H9 (cell line): ENCODE measurements at regions not wholly inside any gene's neighbourhood (a gene's known extent, or its start where the extent isn't known, plus 50 kb on each side); places are given as distances from the start of the nearest gene placed in this dataset.
"Not testable (repeated sequence)": the region's sequence is repeated elsewhere in the genome, so short reads cannot be mapped to it uniquely, and the experiment has no call there.

Experiments
- DNase-seq: peaks from one replicate; pipeline ENCODE4 v3.0.0-alpha.2; 2017
- H2AFZ ChIP-seq: one replicate; pipeline ENCODE4 v1.6.1; 2013; ENCODE audit warnings: mild to moderate bottlenecking, low read length, control low read depth, moderate library complexity
- H2AK5ac ChIP-seq: 2 replicates; pipeline ENCODE4 v1.6.1; 2013; ENCODE audit warnings: low read length, control low read depth, mixed read lengths; ENCODE audit not compliant: insufficient read length
- H2BK120ac ChIP-seq: one replicate; pipeline ENCODE4 v1.6.1; 2013; ENCODE audit warnings: low read depth, mild to moderate bottlenecking, low read length, control low read depth, inconsistent platforms; ENCODE audit not compliant: poor library complexity, severe bottlenecking
- H2BK12ac ChIP-seq: 2 replicates; pipeline ENCODE4 v1.6.1; 2013; ENCODE audit warnings: low read length, control low read depth, mixed read lengths, low read depth; ENCODE audit not compliant: insufficient read length
- H2BK15ac ChIP-seq: 2 replicates; pipeline ENCODE4 v1.6.1; 2013; ENCODE audit warnings: low read depth, low read length, control low read depth
- H2BK20ac ChIP-seq: one replicate; pipeline ENCODE4 v1.6.1; 2013; ENCODE audit warnings: low read depth, mild to moderate bottlenecking, low read length, control low read depth, inconsistent platforms; ENCODE audit not compliant: poor library complexity, severe bottlenecking
- H2BK5ac ChIP-seq: 2 replicates; pipeline ENCODE4 v1.6.1; 2013; ENCODE audit warnings: low read length, control low read depth, mixed read lengths; ENCODE audit not compliant: insufficient read length
- H3K14ac ChIP-seq: 2 replicates; pipeline ENCODE4 v1.6.1; 2013; ENCODE audit warnings: low read length, control low read depth; ENCODE audit not compliant: insufficient read depth
- H3K18ac ChIP-seq: 2 replicates; pipeline ENCODE4 v1.6.1; 2013; ENCODE audit warnings: low read depth, mild to moderate bottlenecking, mixed read lengths, low read length, control low read depth; ENCODE audit not compliant: insufficient read length
- H3K23ac ChIP-seq: 2 replicates; pipeline ENCODE4 v1.6.1; 2013; ENCODE audit warnings: low read length, control low read depth, mixed read lengths, low read depth; ENCODE audit not compliant: insufficient read length
- H3K23me2 ChIP-seq: 2 replicates; pipeline ENCODE4 v1.6.1; 2013; ENCODE audit warnings: low read depth, mild to moderate bottlenecking, mixed read lengths, low read length, control low read depth; ENCODE audit not compliant: insufficient read length, poor library complexity, severe bottlenecking
- H3K27ac ChIP-seq: 2 replicates; pipeline ENCODE4 v1.5.1; 2013; ENCODE audit warnings: low read length, control low read depth, mixed read lengths, low read depth; ENCODE audit not compliant: insufficient read length
- H3K27me3 ChIP-seq: 2 replicates; pipeline ENCODE4 v1.6.1; 2013; ENCODE audit warnings: low read length, control low read depth, inconsistent platforms; ENCODE audit not compliant: insufficient read depth
- H3K4ac ChIP-seq: 2 replicates; pipeline ENCODE4 v1.6.1; 2013; ENCODE audit warnings: low read depth, mild to moderate bottlenecking, control low read depth, inconsistent platforms, low read length, moderate library complexity
- H3K4me1 ChIP-seq: 2 replicates; pipeline ENCODE4 v1.6.1; 2013; ENCODE audit warnings: low read length, control low read depth, inconsistent platforms; ENCODE audit not compliant: insufficient read depth
- H3K4me2 ChIP-seq: 2 replicates; pipeline ENCODE4 v1.6.1; 2013; ENCODE audit warnings: low read length, control low read depth, mixed read lengths; ENCODE audit not compliant: insufficient read length, insufficient read depth
- H3K56ac ChIP-seq: 2 replicates; pipeline ENCODE4 v1.6.1; 2013; ENCODE audit warnings: low read depth, mild to moderate bottlenecking, mixed read lengths, low read length, control low read depth; ENCODE audit not compliant: insufficient read length
- H3K79me1 ChIP-seq: 2 replicates; pipeline ENCODE4 v1.6.1; 2013; ENCODE audit warnings: low read depth, mild to moderate bottlenecking, moderate library complexity, low read length, control low read depth, inconsistent platforms; ENCODE audit not compliant: insufficient read depth, poor library complexity, severe bottlenecking
- H3K79me2 ChIP-seq: 2 replicates; pipeline ENCODE4 v1.6.1; 2013; ENCODE audit warnings: low read length, control low read depth, inconsistent platforms; ENCODE audit not compliant: insufficient read depth
- H3K9ac ChIP-seq: 2 replicates; pipeline ENCODE4 v1.6.1; 2013; ENCODE audit warnings: low read length, control low read depth, mixed read lengths; ENCODE audit not compliant: insufficient read length; ENCODE audit errors: extremely low read depth
- H3K9me3 ChIP-seq: one replicate; pipeline ENCODE4 v1.6.1; 2013; ENCODE audit warnings: low read depth, low read length, inconsistent platforms; ENCODE audit not compliant: control insufficient read depth
- H3T11ph ChIP-seq: one replicate; pipeline ENCODE4 v1.6.1; 2013; ENCODE audit warnings: mild to moderate bottlenecking, low read length, control low read depth, inconsistent platforms
- H4K20me1 ChIP-seq: one replicate; pipeline ENCODE4 v1.6.1; 2013; ENCODE audit not compliant: control insufficient read depth, insufficient read length, insufficient read depth
- H4K5ac ChIP-seq: 2 replicates; pipeline ENCODE4 v1.6.1; 2013; ENCODE audit warnings: low read depth, mild to moderate bottlenecking, mixed read lengths, low read length, control low read depth; ENCODE audit not compliant: insufficient read length
- H4K8ac ChIP-seq: replicated peaks from 2 replicates; pipeline ENCODE4 v1.6.1; 2013; ENCODE audit warnings: low read length, control low read depth, mixed read lengths, low read depth; ENCODE audit not compliant: insufficient read length
- H4K91ac ChIP-seq: 2 replicates; pipeline ENCODE4 v1.6.1; 2013; ENCODE audit warnings: low read depth, mild to moderate bottlenecking, moderate library complexity, mixed read lengths, low read length, control low read depth; ENCODE audit not compliant: insufficient read length
- H3K27ac Mint-ChIP-seq, 3 experiments: 2 replicates in 2 of 3; 3 replicates in 1 of 3; pipeline ENCODE4 v1.8.0; 2020 to 2021; ENCODE audit warnings: mixed read lengths in 3 of 3, mild to moderate bottlenecking in 1 of 3, moderate library complexity in 1 of 3
- H3K27me3 Mint-ChIP-seq: 2 replicates; pipeline ENCODE4 v1.8.0; 2021; ENCODE audit warnings: low read depth, mild to moderate bottlenecking, moderate library complexity, mixed read lengths
- H3K36me3 Mint-ChIP-seq, 3 experiments: 2 replicates in 2 of 3; 3 replicates in 1 of 3; pipeline ENCODE4 v1.8.0; 2020 to 2021; ENCODE audit warnings: low read depth in 3 of 3, mixed read lengths in 3 of 3; ENCODE audit not compliant: insufficient read depth in 1 of 3
- H3K4me1 Mint-ChIP-seq, 2 experiments: 2 replicates each; pipeline ENCODE4 v1.8.0; 2020; ENCODE audit warnings: mixed read lengths in 2 of 2
- H3K4me3 Mint-ChIP-seq, 2 experiments: 2 replicates in 1 of 2; 3 replicates in 1 of 2; pipeline ENCODE4 v1.8.0; 2020 to 2021; ENCODE audit warnings: mild to moderate bottlenecking in 2 of 2, mixed read lengths in 2 of 2, moderate library complexity in 1 of 2
- H3K9me3 Mint-ChIP-seq, 2 experiments: 2 replicates in 1 of 2; 3 replicates in 1 of 2; pipeline ENCODE4 v1.8.0; 2020; ENCODE audit warnings: mild to moderate bottlenecking in 2 of 2, mixed read lengths in 2 of 2, moderate library complexity in 1 of 2
- WGBS: extraction: QIAGEN DNeasy Blood & Tissue Kit; methylation state at CpG from one replicate; pipeline ENCODE4 v1.1.7; 2013; ENCODE audit warnings: missing lambda C conversion rate, low lambda C conversion rate, mixed read lengths; ENCODE audit not compliant: insufficient read length; ENCODE audit errors: extremely low coverage; 5-methylcytosine and 5-hydroxymethylcytosine counted together
- TF ChIP-seq, protein P1 (sequence below): fragments of 200-600 bp; sonication (generic); conservative IDR thresholded peaks from 3 replicates; pipeline ENCODE4 v1.8.0; 2021; ENCODE audit warnings: antibody characterized with exemption, mild to moderate bottlenecking

DNA sequence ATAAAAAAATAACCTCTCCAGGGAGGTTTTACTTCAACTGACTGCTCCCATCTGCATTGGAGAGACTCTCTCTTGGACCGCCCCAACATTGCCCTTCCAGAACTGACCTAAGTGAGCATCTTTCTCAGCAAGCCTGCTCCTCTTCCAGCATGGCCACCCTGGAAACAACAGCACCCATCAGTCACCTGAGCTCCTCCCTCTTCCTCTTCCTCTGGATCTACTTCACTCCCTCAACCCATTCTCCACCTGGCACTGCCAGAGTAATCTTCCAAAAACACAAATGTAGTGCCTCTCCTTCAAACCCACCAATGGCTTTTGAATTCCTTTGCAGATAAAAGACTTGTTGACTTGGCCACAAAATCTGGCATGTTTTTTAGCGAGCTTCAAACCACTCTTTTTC is 128.8 kb upstream of the NR2F2 start:
- Mint-ChIP-seq H3K4me1 (no peaks in the 10 kb centered on the region), H3K27ac (no peak overlapping the region), H3K36me3 (peaks cover 0 to 6% (median 0%) of the 10 kb centered on the region in 3 experiments; a peak in 3 of 7 replicates), H3K4me3 (no peak overlapping the region), H3K27me3 (peaks cover 2% of the 10 kb centered on the region), H3K9me3 (peaks cover 13 to 18% of the 10 kb centered on the region in 2 experiments)
- no peaks in the 10 kb centered on the region for H4K20me1 ChIP-seq
- no peak overlapping the region for H4K8ac ChIP-seq
- H3K9me3 ChIP-seq: no peaks in the 10 kb centered on the region
- no CpG with 5 or more reads among the region's 2 CpGs for WGBS
- H2BK120ac ChIP-seq: no peak overlapping the region
- no peaks in the 10 kb centered on the region for H3K4me1 ChIP-seq
- no peak overlapping the region for H3K56ac ChIP-seq
- H3K27ac ChIP-seq: no peak overlapping the region
- no peak overlapping the region for H3K9ac ChIP-seq
- H4K5ac ChIP-seq: no peak overlapping the region
- no peak overlapping the region for H2BK15ac ChIP-seq
- H3K4me2 ChIP-seq: no peak overlapping the region
- no peaks in the 10 kb centered on the region for H3K23me2 ChIP-seq
- no peak overlapping the region for H3K23ac ChIP-seq
- no peak overlapping the region for H2AFZ ChIP-seq
- no peak overlapping the region for H3K18ac ChIP-seq
- no peak overlapping the region for H4K91ac ChIP-seq
- no peak overlapping the region for H3K14ac ChIP-seq
- H2AK5ac ChIP-seq: no peak overlapping the region
- TF ChIP-seq, protein P1, sequence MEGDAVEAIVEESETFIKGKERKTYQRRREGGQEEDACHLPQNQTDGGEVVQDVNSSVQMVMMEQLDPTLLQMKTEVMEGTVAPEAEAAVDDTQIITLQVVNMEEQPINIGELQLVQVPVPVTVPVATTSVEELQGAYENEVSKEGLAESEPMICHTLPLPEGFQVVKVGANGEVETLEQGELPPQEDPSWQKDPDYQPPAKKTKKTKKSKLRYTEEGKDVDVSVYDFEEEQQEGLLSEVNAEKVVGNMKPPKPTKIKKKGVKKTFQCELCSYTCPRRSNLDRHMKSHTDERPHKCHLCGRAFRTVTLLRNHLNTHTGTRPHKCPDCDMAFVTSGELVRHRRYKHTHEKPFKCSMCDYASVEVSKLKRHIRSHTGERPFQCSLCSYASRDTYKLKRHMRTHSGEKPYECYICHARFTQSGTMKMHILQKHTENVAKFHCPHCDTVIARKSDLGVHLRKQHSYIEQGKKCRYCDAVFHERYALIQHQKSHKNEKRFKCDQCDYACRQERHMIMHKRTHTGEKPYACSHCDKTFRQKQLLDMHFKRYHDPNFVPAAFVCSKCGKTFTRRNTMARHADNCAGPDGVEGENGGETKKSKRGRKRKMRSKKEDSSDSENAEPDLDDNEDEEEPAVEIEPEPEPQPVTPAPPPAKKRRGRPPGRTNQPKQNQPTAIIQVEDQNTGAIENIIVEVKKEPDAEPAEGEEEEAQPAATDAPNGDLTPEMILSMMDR: no peak
- no peak overlapping the region for H2BK20ac ChIP-seq
- no peak overlapping the region for H2BK12ac ChIP-seq
- DNase-seq: no peak
- H3T11ph ChIP-seq: no peak overlapping the region
- H3K27me3 ChIP-seq: no peaks in the 10 kb centered on the region
- no peaks in the 10 kb centered on the region for H3K79me2 ChIP-seq
- H3K4ac ChIP-seq: no peak overlapping the region
- no peak overlapping the region for H2BK5ac ChIP-seq
- no peaks in the 10 kb centered on the region for H3K79me1 ChIP-seq

DNA sequence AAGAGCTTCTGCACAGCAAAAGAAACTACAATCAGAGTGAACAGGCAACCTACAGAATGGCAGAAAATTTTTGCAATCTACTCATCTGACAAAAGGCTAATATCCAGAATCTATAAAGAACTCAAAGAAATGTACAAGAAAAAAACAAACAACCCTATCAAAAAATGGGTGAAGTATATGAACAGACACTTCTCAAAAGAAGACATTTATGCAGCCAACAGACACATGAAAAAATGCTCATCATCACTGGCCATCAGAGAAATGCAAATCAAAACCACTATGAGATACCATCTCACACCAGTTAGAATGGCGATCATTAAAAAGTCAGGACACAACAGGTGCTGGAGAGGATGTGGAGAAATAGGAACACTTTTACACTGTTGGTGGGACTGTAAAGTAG is 124.9 kb upstream of the NR2F2 start:
- not testable (repeated sequence) for H3K27ac Mint-ChIP-seq, H3K36me3 Mint-ChIP-seq

More for the DNA sequence above, 124.9 kb upstream of the NR2F2 start:
- H3K79me1 ChIP-seq, H4K8ac ChIP-seq, H3K4me3 Mint-ChIP-seq, H4K91ac ChIP-seq, H3K4me2 ChIP-seq, H3K56ac ChIP-seq, H3K27ac ChIP-seq, H3K18ac ChIP-seq, H3K27me3 Mint-ChIP-seq, H2BK12ac ChIP-seq, H3K23me2 ChIP-seq, H3K4ac ChIP-seq, H4K20me1 ChIP-seq, H2AK5ac ChIP-seq, H2BK5ac ChIP-seq, H3K4me1 Mint-ChIP-seq, H2BK120ac ChIP-seq, H3T11ph ChIP-seq, H2BK20ac ChIP-seq, H4K5ac ChIP-seq, H3K14ac ChIP-seq, H3K9ac ChIP-seq, H3K4me1 ChIP-seq, H2BK15ac ChIP-seq, H2AFZ ChIP-seq, H3K79me2 ChIP-seq, H3K23ac ChIP-seq, DNase-seq, H3K9me3 ChIP-seq, H3K27me3 ChIP-seq: not testable (repeated sequence)
- peaks cover 13 to 19% of the 10 kb centered on the region in 2 experiments for H3K9me3 Mint-ChIP-seq
- no CpG with 5 or more reads among the region's 1 CpG for WGBS
